OCI-LY7 (cell line): ENCODE measurements at regions not wholly inside any gene's neighbourhood (a gene's known extent, or its start where the extent isn't known, plus 50 kb on each side); places are given as distances from the start of the nearest gene placed in this dataset.

ENCODE experiments used
- EZH2phosphoT487 ChIP-seq: fragments of 200-600 bp; sonication (generic); IDR thresholded peaks from 2 replicates; pipeline ENCODE4 v1.6.1; 2018; ENCODE audit warnings: low read depth, borderline replicate concordance, mild to moderate bottlenecking, mixed run types, antibody characterized with exemption, low read length, moderate library complexity, mixed read lengths
- TF ChIP-seq, protein P1 (sequence below): fragments of 200-600 bp; sonication (generic); conservative IDR thresholded peaks from 2 replicates; pipeline ENCODE4 v1.5.1; 2014; ENCODE audit warnings: mild to moderate bottlenecking, antibody characterized with exemption, low read length, moderate library complexity, mixed read lengths

DNA sequence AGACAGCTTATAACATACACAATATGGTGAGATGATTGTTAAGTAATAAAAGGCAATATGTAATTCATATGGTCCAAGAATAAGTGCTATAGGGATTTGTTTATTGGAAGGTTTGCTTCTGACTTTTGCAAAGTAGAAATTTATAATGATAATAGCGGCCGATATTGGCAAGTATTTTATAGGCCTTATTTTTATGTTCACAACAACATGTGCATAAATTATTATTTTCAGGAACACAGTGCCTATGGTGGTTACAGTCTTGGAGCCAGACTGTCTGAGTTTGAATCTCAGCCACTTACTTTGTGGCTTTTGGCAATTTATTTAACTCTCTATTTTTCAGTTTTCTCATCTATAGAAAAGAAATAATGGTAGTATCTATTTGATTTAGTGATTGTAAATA is 607.5 kb downstream of the USP25 start:
- no peak for TF ChIP-seq EZH2phosphoT487
- TF ChIP-seq, protein P1, sequence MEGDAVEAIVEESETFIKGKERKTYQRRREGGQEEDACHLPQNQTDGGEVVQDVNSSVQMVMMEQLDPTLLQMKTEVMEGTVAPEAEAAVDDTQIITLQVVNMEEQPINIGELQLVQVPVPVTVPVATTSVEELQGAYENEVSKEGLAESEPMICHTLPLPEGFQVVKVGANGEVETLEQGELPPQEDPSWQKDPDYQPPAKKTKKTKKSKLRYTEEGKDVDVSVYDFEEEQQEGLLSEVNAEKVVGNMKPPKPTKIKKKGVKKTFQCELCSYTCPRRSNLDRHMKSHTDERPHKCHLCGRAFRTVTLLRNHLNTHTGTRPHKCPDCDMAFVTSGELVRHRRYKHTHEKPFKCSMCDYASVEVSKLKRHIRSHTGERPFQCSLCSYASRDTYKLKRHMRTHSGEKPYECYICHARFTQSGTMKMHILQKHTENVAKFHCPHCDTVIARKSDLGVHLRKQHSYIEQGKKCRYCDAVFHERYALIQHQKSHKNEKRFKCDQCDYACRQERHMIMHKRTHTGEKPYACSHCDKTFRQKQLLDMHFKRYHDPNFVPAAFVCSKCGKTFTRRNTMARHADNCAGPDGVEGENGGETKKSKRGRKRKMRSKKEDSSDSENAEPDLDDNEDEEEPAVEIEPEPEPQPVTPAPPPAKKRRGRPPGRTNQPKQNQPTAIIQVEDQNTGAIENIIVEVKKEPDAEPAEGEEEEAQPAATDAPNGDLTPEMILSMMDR: no peak
